HepG2 (cell line): ENCODE measurements at regions not wholly inside any gene's neighbourhood (a gene's known extent, or its start where the extent isn't known, plus 50 kb on each side); places are given as distances from the start of the nearest gene placed in this dataset.

ENCODE experiments used
- FOSL2 ChIP-seq: sonication (generic); formaldehyde crosslinking; IDR thresholded peaks from 2 replicates; pipeline ENCODE4 v1.4.0; 2020; ENCODE audit warnings: missing genetic modification reagents
- JUN ChIP-seq: sonication (generic); formaldehyde crosslinking; IDR thresholded peaks from 2 replicates; pipeline ENCODE4 v1.4.0; 2020; ENCODE audit warnings: mild to moderate bottlenecking, missing genetic modification reagents
- TBL1XR1 ChIP-seq: fragments of 150-350 bp; IDR thresholded peaks from 2 replicates; pipeline ENCODE4 v1.6.1; 2014; ENCODE audit warnings: borderline replicate concordance, low read length; ENCODE audit not compliant: partially characterized antibody
- TF ChIP-seq, protein P1 (sequence below): sonication (generic); formaldehyde crosslinking; IDR thresholded peaks from 2 replicates; pipeline ENCODE4 v1.9.0; 2021; ENCODE audit warnings: missing genetic modification reagents, borderline replicate concordance

DNA sequence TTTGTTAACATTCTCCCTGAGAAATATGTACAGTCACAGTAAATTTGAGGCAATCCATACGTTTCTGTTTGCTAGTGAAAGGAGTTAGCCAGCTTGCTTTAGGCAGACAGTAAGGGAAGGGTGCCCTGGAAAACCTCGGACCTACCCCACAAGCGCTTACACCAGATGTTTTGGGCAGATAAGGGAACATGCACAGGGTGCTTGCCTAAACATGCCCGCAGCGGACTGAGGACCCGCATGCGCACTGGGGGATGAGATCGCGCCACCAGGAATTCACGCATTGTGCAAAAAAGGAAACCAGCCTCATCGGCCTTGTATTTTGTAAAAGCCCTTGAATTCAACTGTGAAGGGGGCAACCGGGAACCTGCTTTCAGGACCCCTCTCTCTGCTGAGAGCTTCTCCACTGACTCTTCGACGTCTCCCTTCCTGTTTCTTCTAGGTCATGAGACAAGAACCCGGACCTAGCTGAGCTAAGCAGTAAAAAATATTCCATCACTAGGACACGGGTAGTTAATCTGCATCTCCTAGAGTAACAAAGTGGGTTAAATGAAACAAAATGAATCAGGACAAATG, 1399.2 kb upstream of the ATXN8OS start:
- TF ChIP-seq FOSL2 (CRISPR knock-in tag) (no peak), TBL1XR1 (no peak), JUN (no peak)
- TF ChIP-seq, protein P1, sequence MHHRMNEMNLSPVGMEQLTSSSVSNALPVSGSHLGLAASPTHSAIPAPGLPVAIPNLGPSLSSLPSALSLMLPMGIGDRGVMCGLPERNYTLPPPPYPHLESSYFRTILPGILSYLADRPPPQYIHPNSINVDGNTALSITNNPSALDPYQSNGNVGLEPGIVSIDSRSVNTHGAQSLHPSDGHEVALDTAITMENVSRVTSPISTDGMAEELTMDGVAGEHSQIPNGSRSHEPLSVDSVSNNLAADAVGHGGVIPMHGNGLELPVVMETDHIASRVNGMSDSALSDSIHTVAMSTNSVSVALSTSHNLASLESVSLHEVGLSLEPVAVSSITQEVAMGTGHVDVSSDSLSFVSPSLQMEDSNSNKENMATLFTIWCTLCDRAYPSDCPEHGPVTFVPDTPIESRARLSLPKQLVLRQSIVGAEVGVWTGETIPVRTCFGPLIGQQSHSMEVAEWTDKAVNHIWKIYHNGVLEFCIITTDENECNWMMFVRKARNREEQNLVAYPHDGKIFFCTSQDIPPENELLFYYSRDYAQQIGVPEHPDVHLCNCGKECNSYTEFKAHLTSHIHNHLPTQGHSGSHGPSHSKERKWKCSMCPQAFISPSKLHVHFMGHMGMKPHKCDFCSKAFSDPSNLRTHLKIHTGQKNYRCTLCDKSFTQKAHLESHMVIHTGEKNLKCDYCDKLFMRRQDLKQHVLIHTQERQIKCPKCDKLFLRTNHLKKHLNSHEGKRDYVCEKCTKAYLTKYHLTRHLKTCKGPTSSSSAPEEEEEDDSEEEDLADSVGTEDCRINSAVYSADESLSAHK, result no peak
